ENCODE measurements at regions not wholly inside any gene's neighbourhood (a gene's known extent, or its start where the extent isn't known, plus 50 kb on each side); places are given as distances from the start of the nearest gene placed in this dataset.
A peak's percentile ranks its signal among the peaks of the same experiment; 100 is the strongest.

DNA sequence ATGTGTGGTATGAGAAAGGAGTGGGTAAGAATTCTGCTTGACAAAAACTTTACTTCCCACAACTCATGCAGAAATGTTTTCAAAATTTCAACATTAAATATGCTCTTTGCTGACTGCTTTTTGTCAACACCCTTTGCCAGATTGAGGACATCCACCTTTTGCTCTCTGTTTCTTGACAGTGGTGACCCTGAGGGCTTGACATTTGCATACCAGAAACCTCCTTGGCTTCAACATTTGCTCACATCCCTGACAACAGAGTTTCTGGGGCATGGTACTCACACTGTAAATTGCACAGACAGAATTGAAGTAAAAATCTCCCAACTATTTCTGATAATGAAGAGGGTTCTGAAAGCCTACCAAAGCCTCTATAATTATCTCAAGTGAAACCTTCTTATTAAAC is 95.7 kb downstream of the RND3 start:
- Histone ChIP-seq H2BK120ac (ENCODE audit: low read depth, low read length, poor library complexity, severe bottlenecking) (no peak overlapping the region), H2AFZ (ENCODE audit: low read length) (no peak overlapping the region), H2AK5ac (ENCODE audit: insufficient read length, low read length) (no peak overlapping the region), H3K23ac (ENCODE audit: insufficient read length, low read depth, low read length) (no peak overlapping the region), H3K27me3 (ENCODE audit: insufficient read depth, low read length) (no peaks in the 10 kb centered on the region), H3K4me2 (ENCODE audit: insufficient read depth, insufficient read length, low read length) (no peak overlapping the region), H3K79me1 (ENCODE audit: insufficient read depth, low read depth, low read length, poor library complexity, severe bottlenecking) (no peaks in the 10 kb centered on the region), H2BK12ac (ENCODE audit: insufficient read length, low read depth, low read length) (no peak overlapping the region), H3K18ac (ENCODE audit: insufficient read length, low read depth, low read length) (no peak overlapping the region), H4K8ac (replicated peaks; ENCODE audit: insufficient read length, low read depth, low read length) (no peak overlapping the region), H3K4ac (ENCODE audit: low read depth, low read length) (no peak overlapping the region), H3K27ac (ENCODE audit: insufficient read length, low read depth, low read length) (no peak overlapping the region), H3K9me3 (ENCODE audit: control insufficient read depth, low read depth, low read length) (no peaks in the 10 kb centered on the region), H4K20me1 (ENCODE audit: control insufficient read depth, insufficient read depth, insufficient read length) (no peaks in the 10 kb centered on the region), H3K14ac (ENCODE audit: insufficient read depth, low read length) (no peak overlapping the region), H3K79me2 (ENCODE audit: insufficient read depth, low read length) (no peaks in the 10 kb centered on the region), H3K4me1 (ENCODE audit: insufficient read depth, low read length) (no peaks in the 10 kb centered on the region), H3K56ac (ENCODE audit: insufficient read length, low read depth, low read length) (no peak overlapping the region), H3K9ac (ENCODE audit: extremely low read depth, insufficient read length, low read length) (no peak overlapping the region), H4K91ac (ENCODE audit: insufficient read length, low read depth, low read length) (no peak overlapping the region), H2BK5ac (ENCODE audit: insufficient read length, low read length) (no peak overlapping the region), H3T11ph (ENCODE audit: low read length) (no peak overlapping the region), H2BK20ac (ENCODE audit: low read depth, low read length, poor library complexity, severe bottlenecking) (no peak overlapping the region), H4K5ac (ENCODE audit: insufficient read length, low read depth, low read length) (no peak overlapping the region), H3K23me2 (ENCODE audit: insufficient read length, low read depth, low read length, poor library complexity, severe bottlenecking) (no peaks in the 10 kb centered on the region), H2BK15ac (ENCODE audit: low read depth, low read length) (no peak overlapping the region)
- Mint-ChIP-seq H3K27me3 (ENCODE audit: low read depth) (no peaks in the 10 kb centered on the region), H3K27ac (peak overlapping the region in 1 of 3 experiments; percentile 72; a peak in 1 of 7 replicates), H3K4me3 (no peak overlapping the region), H3K36me3 (ENCODE audit: insufficient read depth in 1 of 3, low read depth in 3 of 3) (no peaks in the 10 kb centered on the region; a peak in 1 of 7 replicates), H3K9me3 (peaks cover 2 to 3% of the 10 kb centered on the region in 2 experiments; a peak in 2 of 5 replicates), H3K4me1 (peaks cover 0 to 12% of the 10 kb centered on the region in 2 experiments; a peak in 2 of 4 replicates)
- DNase-seq = no peak
- TF ChIP-seq, protein P1, sequence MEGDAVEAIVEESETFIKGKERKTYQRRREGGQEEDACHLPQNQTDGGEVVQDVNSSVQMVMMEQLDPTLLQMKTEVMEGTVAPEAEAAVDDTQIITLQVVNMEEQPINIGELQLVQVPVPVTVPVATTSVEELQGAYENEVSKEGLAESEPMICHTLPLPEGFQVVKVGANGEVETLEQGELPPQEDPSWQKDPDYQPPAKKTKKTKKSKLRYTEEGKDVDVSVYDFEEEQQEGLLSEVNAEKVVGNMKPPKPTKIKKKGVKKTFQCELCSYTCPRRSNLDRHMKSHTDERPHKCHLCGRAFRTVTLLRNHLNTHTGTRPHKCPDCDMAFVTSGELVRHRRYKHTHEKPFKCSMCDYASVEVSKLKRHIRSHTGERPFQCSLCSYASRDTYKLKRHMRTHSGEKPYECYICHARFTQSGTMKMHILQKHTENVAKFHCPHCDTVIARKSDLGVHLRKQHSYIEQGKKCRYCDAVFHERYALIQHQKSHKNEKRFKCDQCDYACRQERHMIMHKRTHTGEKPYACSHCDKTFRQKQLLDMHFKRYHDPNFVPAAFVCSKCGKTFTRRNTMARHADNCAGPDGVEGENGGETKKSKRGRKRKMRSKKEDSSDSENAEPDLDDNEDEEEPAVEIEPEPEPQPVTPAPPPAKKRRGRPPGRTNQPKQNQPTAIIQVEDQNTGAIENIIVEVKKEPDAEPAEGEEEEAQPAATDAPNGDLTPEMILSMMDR (conservative IDR thresholded peaks at IDR 0.05) = no peak
